Thyroid gland (tissue), 4 donors: ENCODE measurements at regions not wholly inside any gene's neighbourhood (a gene's known extent, or its start where the extent isn't known, plus 50 kb on each side); places are given as distances from the start of the nearest gene placed in this dataset.

Source experiments
- CTCF ChIP-seq, 6 experiments: fragments of 200-600 bp in 3 of 6; fragments of 450-650 bp in 3 of 6; sonication (generic) in 3 of 6; IDR thresholded peaks; one replicate each; pipeline ENCODE4 v1.5.1; 2016 to 2019; ENCODE audit warnings: antibody characterized with exemption in 6 of 6, mild to moderate bottlenecking in 2 of 6, inconsistent platforms in 1 of 6, moderate library complexity in 1 of 6
- POLR2A ChIP-seq, 2 donors: fragments of 450-650 bp; IDR thresholded peaks; one replicate each; pipeline ENCODE4 v1.6.1; 2017; ENCODE audit warnings: antibody characterized with exemption in 2 of 2, mild to moderate bottlenecking in 2 of 2, moderate library complexity in 1 of 2

GRCh38 chr6:113570161-113570560 is 287.0 kb upstream of the MARCKS start:
- TF ChIP-seq POLR2A (IDR thresholded peaks at IDR 0.05), result no peak
- TF ChIP-seq CTCF (IDR thresholded peaks at IDR 0.05), result no peak
